Neural progenitor cell (in vitro differentiated cells): ENCODE measurements at regions not wholly inside any gene's neighbourhood (a gene's known extent, or its start where the extent isn't known, plus 50 kb on each side); places are given as distances from the start of the nearest gene placed in this dataset.

ENCODE experiments used
- DNase-seq: peaks from one replicate; pipeline ENCODE4 v3.0.0-alpha.2; 2016; ENCODE audit warnings: low spot score
- H2AFZ ChIP-seq: fragments of 200-600 bp; sonication (generic); replicated peaks from 2 replicates; pipeline ENCODE4 v1.6.1; 2016; ENCODE audit warnings: antibody characterized with exemption
- H3F3A ChIP-seq: fragments of 200-600 bp; sonication (generic); 2 replicates; pipeline ENCODE4 v1.6.1; 2016; ENCODE audit warnings: antibody characterized with exemption, low read depth
- H3K27ac ChIP-seq: fragments of 200-600 bp; sonication (generic); 2 replicates; pipeline ENCODE4 v1.5.1; 2016; ENCODE audit warnings: mild to moderate bottlenecking
- H3K27me3 ChIP-seq: fragments of 200-600 bp; sonication (generic); 2 replicates; pipeline ENCODE4 v1.6.1; 2016; ENCODE audit warnings: mild to moderate bottlenecking, moderate library complexity
- H3K36me3 ChIP-seq: fragments of 200-600 bp; sonication (generic); 2 replicates; pipeline ENCODE4 v1.5.1; 2016
- H3K4me1 ChIP-seq: fragments of 200-600 bp; sonication (generic); 2 replicates; pipeline ENCODE4 v1.6.1; 2016; ENCODE audit warnings: mixed run types
- H3K4me2 ChIP-seq: fragments of 200-600 bp; sonication (generic); 2 replicates; pipeline ENCODE4 v1.6.1; 2016
- H3K4me3 ChIP-seq: fragments of 200-600 bp; sonication (generic); 2 replicates; pipeline ENCODE4 v1.5.1; 2016
- H3K79me2 ChIP-seq: fragments of 200-600 bp; sonication (generic); 2 replicates; pipeline ENCODE4 v1.6.1; 2016; ENCODE audit warnings: low read depth
- H3K9ac ChIP-seq: fragments of 200-600 bp; sonication (generic); 2 replicates; pipeline ENCODE4 v1.6.1; 2016
- H3K9me3 ChIP-seq: fragments of 200-600 bp; sonication (generic); 2 replicates; pipeline ENCODE4 v1.5.1; 2016; ENCODE audit warnings: low read depth
- H4K20me1 ChIP-seq: fragments of 200-600 bp; sonication (generic); 2 replicates; pipeline ENCODE4 v1.6.1; 2016; ENCODE audit warnings: low read depth
- H3K27ac Mint-ChIP-seq: 3 replicates; pipeline ENCODE4 v1.8.0; 2021; ENCODE audit warnings: mixed read lengths
- H3K27me3 Mint-ChIP-seq: 2 replicates; pipeline ENCODE4 v1.8.0; 2022; ENCODE audit warnings: low read depth, mild to moderate bottlenecking, inconsistent platforms, moderate library complexity, mixed read lengths; ENCODE audit not compliant: insufficient read depth
- H3K36me3 Mint-ChIP-seq: 3 replicates; pipeline ENCODE4 v1.8.0; 2021; ENCODE audit warnings: mixed read lengths
- H3K4me1 Mint-ChIP-seq: 3 replicates; pipeline ENCODE4 v1.8.0; 2021; ENCODE audit warnings: mixed read lengths
- H3K4me3 Mint-ChIP-seq: 3 replicates; pipeline ENCODE4 v1.8.0; 2021; ENCODE audit warnings: mild to moderate bottlenecking, moderate library complexity, mixed read lengths
- H3K9me3 Mint-ChIP-seq: 3 replicates; pipeline ENCODE4 v1.8.0; 2020; ENCODE audit warnings: mixed read lengths
- EZH2 ChIP-seq: fragments of 200-600 bp; sonication (generic); IDR thresholded peaks from 2 replicates; pipeline ENCODE4 v1.6.1; 2017; ENCODE audit warnings: antibody characterized with exemption, mild to moderate bottlenecking, moderate library complexity
- EZH2phosphoT487 ChIP-seq: fragments of 200-600 bp; sonication (generic); IDR thresholded peaks from 2 replicates; pipeline ENCODE4 v1.6.1; 2017; ENCODE audit warnings: antibody characterized with exemption
- TF ChIP-seq, protein P1 (sequence below): fragments of 200-600 bp; sonication (generic); IDR thresholded peaks from 2 replicates; pipeline ENCODE4 v1.5.1; 2017; ENCODE audit warnings: antibody characterized with exemption, mild to moderate bottlenecking

DNA sequence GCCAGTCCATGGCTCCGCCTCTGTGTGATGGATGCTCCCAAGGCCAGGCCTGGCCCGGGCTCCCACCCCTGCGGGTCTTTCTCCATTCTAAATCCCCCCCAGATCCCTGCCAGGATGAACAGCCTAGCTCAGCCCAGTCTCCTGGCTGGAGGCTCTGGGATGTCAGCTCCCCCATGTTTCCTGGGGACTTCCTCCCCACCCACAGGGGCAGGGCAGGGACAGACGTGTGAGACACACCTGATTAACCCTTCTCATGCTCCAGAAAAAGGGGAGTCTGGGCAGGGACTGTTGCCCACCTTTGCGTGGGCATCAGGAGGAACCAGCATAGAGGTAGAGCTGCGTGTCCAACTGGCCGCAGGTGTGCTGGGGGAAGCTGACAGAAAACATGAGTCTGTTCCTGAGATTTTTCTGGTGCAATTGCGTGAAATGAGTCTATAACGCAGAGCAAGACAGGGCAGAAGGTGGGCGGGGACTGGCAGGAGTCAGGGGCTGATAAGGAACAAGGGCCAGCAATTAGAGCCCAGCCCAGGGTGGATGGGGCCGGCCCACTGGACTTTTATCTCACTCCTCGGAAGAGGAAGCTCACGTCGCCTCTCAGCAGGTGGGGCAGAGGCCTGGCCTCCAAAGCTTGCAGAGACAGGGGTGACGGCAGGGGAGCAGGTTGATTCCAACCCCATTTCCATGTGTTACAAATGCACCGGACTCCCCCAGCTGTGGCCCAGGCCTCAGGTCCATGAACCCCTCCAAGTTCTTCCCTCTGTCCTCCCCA, 238.2 kb downstream of the RBFOX3 start:
- Mint-ChIP-seq H3K4me3 (no peak overlapping the region), H3K9me3 (no peaks in the 10 kb centered on the region), H3K4me1 (peaks cover 16% of the 10 kb centered on the region), H3K27me3 (peaks cover 26% of the 10 kb centered on the region), H3K27ac (no peak overlapping the region), H3K36me3 (no peaks in the 10 kb centered on the region)
- H3K27me3 ChIP-seq: no peaks in the 10 kb centered on the region
- H3K9ac ChIP-seq: no peak overlapping the region
- H3K36me3 ChIP-seq: no peaks in the 10 kb centered on the region
- H3K4me1 ChIP-seq: peaks cover 20% of the 10 kb centered on the region
- no peaks in the 10 kb centered on the region for H4K20me1 ChIP-seq
- no peak overlapping the region for H3K4me3 ChIP-seq
- H2AFZ ChIP-seq: no peak overlapping the region
- H3K9me3 ChIP-seq: no peaks in the 10 kb centered on the region
- H3K4me2 ChIP-seq: no peak overlapping the region
- TF ChIP-seq EZH2phosphoT487 (no peak), EZH2 (no peak)
- TF ChIP-seq, protein P1, sequence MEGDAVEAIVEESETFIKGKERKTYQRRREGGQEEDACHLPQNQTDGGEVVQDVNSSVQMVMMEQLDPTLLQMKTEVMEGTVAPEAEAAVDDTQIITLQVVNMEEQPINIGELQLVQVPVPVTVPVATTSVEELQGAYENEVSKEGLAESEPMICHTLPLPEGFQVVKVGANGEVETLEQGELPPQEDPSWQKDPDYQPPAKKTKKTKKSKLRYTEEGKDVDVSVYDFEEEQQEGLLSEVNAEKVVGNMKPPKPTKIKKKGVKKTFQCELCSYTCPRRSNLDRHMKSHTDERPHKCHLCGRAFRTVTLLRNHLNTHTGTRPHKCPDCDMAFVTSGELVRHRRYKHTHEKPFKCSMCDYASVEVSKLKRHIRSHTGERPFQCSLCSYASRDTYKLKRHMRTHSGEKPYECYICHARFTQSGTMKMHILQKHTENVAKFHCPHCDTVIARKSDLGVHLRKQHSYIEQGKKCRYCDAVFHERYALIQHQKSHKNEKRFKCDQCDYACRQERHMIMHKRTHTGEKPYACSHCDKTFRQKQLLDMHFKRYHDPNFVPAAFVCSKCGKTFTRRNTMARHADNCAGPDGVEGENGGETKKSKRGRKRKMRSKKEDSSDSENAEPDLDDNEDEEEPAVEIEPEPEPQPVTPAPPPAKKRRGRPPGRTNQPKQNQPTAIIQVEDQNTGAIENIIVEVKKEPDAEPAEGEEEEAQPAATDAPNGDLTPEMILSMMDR: no peak
- DNase-seq: no peak
- no peak overlapping the region for H3K27ac ChIP-seq
- no peaks in the 10 kb centered on the region for H3K79me2 ChIP-seq
- H3F3A ChIP-seq: no peaks in the 10 kb centered on the region

DNA sequence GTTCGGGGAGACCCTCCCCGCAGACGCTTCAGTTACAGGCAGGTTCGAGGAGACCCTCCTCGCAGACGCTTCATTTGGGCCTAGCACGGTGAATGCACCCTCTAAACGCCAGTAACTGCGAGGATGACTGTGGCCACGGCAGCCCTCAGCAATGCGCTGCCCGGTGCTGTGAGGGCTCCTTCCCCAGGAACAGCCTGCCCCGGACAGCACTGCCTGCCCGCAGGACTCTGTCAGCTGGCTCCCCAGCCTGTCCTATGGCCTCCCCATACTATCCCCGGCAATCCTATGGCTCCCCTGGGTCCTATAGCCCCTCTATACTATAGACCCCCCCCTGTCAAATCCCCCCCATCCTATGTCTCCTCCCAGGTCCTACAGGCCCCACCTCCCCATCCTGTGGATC, 238.9 kb downstream of the RBFOX3 start:
- H3K4me1 Mint-ChIP-seq: peaks cover 14% of the 10 kb centered on the region

DNA sequence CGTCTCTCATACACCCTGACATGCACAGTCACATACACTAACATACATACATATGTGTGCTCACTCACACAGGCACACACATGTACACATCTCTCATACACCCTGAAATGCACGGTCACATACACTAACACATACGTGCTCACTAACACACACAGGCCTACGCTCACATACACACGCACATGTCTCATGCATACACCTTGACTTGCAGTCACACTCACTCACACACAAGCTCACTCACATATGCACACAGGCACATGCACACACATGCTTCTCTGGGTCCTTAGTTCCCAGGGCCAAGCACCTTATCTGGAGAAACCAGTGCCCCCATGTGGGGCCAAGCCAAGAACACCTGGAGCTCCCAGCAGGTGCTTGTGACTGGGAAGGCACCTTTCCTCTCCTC, 240.3 kb downstream of the RBFOX3 start:
- Mint-ChIP-seq H3K4me3 (no peak overlapping the region), H3K27ac (peak overlapping the region; percentile 4), H3K27me3 (peaks cover 26% of the 10 kb centered on the region), H3K9me3 (no peaks in the 10 kb centered on the region), H3K36me3 (no peaks in the 10 kb centered on the region), H3K4me1 (peaks cover 14% of the 10 kb centered on the region)
- Histone ChIP-seq H3K79me2 (no peaks in the 10 kb centered on the region), H3K4me1 (peaks cover 18% of the 10 kb centered on the region), H3K27ac (no peak overlapping the region), H3K36me3 (no peaks in the 10 kb centered on the region), H3K9me3 (no peaks in the 10 kb centered on the region), H3K9ac (no peak overlapping the region), H4K20me1 (no peaks in the 10 kb centered on the region), H3K4me2 (no peak overlapping the region), H3F3A (no peaks in the 10 kb centered on the region), H2AFZ (no peak overlapping the region), H3K27me3 (no peaks in the 10 kb centered on the region), H3K4me3 (no peak overlapping the region)
- DNase-seq: no peak
- TF ChIP-seq, protein P1: no peak
- TF ChIP-seq EZH2: no peak
- no peak for TF ChIP-seq EZH2phosphoT487

More for the DNA sequence above, 238.9 kb downstream of the RBFOX3 start:
- H3F3A ChIP-seq: no peaks in the 10 kb centered on the region
- no peak overlapping the region for H3K9ac ChIP-seq
- TF ChIP-seq, protein P1: no peak
- no peak for TF ChIP-seq EZH2phosphoT487
- TF ChIP-seq EZH2: no peak
- no peaks in the 10 kb centered on the region for H3K9me3 ChIP-seq
- Mint-ChIP-seq H3K9me3 (no peaks in the 10 kb centered on the region), H3K27ac (no peak overlapping the region), H3K27me3 (peaks cover 26% of the 10 kb centered on the region), H3K36me3 (no peaks in the 10 kb centered on the region), H3K4me3 (no peak overlapping the region)
- DNase-seq: no peak
- H3K4me3 ChIP-seq: no peak overlapping the region
- peaks cover 18% of the 10 kb centered on the region for H3K4me1 ChIP-seq
- no peak overlapping the region for H2AFZ ChIP-seq
- no peaks in the 10 kb centered on the region for H4K20me1 ChIP-seq
- H3K36me3 ChIP-seq: no peaks in the 10 kb centered on the region
- no peak overlapping the region for H3K27ac ChIP-seq
- no peak overlapping the region for H3K4me2 ChIP-seq
- H3K27me3 ChIP-seq: no peaks in the 10 kb centered on the region
- no peaks in the 10 kb centered on the region for H3K79me2 ChIP-seq
